CD4-positive, alpha-beta T cell treated with Interleukin-17A for 4 hours (primary cell): ENCODE measurements at regions not wholly inside any gene's neighbourhood (a gene's known extent, or its start where the extent isn't known, plus 50 kb on each side); places are given as distances from the start of the nearest gene placed in this dataset.
"Not testable (repeated sequence)": the region's sequence is repeated elsewhere in the genome, so short reads cannot be mapped to it uniquely, and the experiment has no call there.

Source experiments
- DNase-seq: peaks from one replicate; pipeline ENCODE4 v3.0.0-alpha.2; 2020; ENCODE audit warnings: mixed read lengths

DNA sequence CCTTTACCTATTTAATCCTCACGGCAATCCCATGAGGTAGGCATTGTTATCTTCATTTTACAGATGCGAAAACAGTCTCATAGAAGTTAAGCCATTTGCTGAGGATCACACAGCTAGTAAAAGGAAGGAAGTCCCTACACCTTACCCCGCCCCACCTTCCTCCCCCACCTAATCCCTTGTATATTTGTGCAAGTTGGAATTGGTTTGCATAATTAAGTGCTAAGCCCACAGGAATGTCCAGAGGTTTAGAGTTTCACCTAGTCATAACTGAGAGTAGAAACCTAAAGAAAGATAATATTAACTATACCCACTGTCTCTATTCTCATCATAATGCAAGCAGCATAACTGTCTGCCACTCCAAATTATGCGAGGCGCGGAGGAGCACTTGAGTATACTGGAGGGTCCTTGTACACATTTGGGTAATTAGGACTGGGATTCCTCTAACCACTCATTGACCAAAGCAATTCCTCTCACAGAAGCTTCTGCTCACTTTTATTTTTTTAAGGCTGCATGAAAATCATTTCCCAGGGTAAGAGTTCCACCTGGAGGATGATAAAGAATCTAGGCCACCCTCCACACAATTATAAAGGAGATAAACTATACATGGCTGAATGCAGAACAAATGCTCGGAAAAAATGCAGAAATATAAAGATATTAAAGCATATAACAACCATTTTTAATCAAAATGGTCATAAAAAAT lies 199.9 kb downstream of the FAM181B start:
- no peak for DNase-seq

DNA sequence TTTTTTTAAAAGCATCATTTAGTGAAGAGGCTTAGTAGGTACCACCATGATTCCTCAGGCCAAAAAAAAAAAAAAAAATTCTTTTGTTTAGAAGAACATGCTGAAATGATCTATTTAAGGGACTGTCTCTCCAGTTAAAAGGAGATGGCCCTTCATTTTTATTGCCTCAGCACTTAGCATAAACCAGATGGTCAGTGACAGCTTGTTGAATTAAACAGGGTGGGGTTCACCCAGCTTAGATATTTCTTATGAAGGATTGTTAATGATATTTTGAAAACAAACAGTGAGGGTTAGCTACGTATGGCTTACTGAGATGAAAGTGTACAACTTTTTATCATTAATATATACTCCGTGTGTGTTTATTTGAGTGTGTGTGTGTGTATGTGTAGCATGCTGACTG lies 203.7 kb downstream of the FAM181B start:
- DNase-seq: no peak

DNA sequence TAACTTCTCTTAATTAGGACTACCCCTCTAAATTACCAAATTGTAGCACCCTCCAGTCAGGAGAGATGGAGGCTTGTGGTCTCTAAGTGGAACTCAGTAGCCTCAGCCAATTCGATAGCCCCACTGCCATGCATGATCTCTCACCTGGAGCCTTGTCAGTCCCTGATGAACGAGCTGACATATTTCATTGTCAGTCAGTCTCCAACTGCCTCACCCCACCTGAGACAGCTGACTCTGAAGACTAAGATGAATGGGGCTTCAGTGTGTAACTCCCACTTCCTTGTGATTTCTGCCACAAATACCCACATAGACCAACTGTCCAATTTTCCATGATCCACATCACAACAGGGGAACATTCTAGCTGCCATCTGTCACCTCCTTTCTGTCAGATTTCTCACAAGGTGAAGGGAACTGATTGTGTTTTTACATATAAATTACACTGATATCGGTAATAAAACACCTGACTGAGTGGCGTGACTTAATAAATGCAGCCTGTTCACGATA lies 206.5 kb downstream of the FAM181B start:
- DNase-seq: no peak

GRCh38 chr11:82523141-82523540 lies 210.5 kb downstream of the FAM181B start:
- no peak for DNase-seq

GRCh38 chr11:82521427-82521826 lies 212.2 kb downstream of the FAM181B start:
- DNase-seq: no peak

DNA sequence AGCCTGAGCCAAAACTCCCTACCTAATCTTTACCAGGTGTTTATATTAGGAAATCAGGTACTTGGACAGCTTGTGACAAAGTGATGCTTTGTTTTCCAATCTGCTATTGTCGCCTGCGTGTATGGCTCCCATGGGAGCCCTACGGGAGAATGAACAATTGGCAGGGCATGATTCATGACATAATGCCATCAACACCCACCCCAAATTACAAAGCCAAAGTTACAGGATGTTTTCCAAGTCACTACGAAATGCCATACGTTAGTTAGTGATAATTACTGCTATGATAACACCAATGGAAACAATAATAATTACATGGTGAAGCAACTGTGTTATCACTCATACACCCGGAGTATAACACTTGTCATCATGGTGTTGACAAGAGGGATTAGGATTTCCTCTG lies 226.4 kb downstream of the FAM181B start:
- no peak for DNase-seq

DNA sequence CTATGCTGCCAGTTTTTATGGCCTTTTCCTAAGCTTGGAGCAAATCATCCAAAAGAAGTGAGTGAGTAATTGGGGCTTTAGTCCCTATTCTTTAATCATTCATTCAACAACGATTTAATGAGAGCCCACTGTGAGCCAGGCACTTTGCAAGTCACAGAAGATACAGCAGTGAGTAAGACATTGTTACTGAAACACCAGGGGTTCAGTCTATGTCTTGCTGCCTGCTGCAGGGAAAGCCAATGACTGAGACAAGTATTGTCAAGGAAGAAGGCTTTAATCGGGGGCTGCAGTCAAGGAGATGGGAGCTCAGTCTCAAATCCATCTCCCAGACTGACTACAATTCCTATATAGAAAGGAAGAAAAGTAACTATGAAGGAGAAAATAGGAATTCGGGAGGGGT lies 228.3 kb downstream of the FAM181B start:
- no peak for DNase-seq

DNA sequence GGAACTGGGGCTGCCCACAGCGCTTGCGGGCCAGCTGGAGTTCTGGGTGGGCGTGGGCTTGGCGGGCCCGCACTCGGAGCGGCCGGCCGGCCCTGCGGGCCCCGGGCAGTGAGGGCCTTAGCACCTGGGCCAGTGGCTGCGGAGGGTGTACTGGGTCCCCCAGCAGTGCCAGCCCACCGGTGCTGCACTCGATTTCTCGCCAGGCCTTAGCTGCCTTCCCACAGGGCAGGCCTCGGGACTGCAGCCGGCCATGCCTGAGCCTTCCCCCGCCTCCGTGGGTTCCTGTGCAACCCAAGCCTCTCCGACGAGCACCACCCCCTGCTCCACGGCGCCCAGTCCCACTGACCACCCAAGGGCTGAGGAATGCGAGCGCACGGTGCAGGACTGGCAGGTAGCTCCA lies 232.5 kb downstream of the FAM181B start:
- not testable (repeated sequence) for DNase-seq

DNA sequence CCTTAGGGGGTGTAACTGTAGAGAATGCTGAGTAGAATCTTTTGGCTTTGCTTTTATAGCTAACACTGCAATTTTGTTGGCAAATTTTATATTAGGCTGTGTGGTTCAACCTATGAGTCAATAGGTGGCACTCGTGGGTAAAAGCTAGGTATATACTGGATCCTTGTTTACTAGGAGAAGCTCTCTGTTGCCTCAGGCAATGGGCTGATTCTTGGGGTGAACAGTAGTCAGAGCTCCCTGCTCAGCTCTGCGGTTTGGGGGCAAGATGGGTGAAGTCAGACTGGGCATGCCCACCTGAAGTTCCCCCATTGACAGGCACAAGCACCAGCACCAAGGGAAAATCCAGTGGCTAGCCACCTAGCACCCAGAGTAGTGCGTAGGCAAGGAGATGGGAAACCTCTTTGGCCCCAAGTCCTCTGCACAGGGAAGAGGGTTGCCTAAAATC lies 238.7 kb downstream of the FAM181B start:
- DNase-seq: no peak

GRCh38 chr11:82474876-82475275 lies 258.8 kb downstream of the FAM181B start:
- no peak for DNase-seq

DNA sequence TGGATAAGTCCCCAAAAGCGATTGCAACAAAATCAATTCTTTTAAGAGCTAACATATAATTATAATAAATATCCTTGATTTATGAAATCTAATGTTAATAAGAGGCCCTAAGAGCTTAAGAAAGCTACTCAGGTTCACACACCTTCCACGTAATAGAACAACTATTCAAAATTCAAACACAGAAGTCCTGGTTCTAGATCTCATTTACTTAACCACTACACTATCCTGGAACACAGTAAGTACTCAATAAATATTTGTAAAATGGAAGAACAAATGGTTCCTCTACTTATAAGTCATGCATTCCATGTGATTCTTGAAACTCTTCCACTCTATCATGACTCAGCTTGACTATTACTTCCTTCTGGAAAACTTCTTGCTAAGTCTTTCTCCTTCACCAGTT lies 268.2 kb downstream of the FAM181B start:
- DNase-seq: no peak

DNA sequence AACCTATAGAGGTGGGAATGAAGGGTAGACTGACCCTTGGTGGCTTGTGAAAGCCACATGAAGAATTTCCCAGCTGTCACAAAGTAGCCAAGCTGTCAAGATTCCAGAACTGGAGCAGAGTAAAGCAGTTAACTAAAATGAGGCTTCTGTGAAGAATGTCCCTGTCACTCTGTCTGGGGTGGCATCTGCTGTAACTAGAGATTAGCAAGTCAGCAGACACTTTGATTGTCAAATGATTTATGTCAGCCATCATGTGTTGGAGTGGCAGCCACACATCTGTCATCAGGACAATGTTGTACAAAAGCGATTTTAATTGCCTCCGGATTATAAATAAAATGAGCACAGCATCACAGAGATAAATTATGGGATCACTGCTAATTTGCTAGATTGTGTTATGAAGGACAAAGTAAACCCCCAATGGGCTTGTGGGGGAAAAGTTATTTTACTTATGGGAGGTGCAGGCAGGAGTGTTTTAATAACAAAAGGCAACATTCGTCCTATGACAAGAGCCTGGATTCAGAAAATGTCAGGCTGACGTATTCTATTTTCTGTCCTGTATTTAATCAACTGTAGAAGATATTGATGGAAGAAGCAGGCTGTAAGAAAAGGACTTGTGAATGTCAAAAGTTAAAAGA lies 270.9 kb downstream of the FAM181B start:
- no peak for DNase-seq

DNA sequence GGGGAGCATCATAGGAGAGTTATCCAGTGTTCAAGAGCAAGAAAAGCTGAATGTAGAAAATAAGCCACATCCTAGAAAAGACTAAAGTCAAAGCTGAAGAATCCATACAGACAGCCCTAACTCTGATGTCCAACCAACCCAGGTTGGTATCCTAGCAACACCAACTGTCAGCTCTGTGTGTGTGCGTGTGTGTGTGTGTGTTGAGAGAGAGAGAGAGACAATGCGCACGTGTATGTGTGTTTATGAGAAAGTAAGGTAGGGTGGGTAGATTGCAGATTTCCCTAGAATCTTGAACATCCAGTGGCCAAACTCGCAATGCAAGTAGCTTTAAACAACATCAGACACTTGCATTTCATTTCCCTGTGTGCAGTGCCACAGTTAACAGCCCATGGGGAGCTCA lies 274.9 kb downstream of the FAM181B start:
- DNase-seq: no peak

DNA sequence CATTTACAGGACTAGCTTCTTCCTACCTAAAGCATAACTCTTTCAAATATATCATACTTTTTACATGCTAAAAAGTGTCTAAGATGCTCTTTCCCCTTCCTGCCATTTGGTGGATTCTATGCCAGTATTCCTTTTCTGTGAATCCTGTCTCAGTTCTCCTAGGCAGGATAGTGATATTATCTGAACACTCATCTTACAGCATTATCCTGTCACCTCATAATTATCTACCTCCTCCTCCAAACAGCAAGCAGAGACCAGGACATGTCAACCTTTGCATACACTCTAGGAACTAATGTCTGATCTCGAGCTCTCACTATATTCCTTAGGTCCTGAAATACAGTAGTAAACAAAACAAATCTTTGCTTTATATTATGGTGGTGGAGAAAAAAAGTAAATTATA lies 275.5 kb downstream of the FAM181B start:
- no peak for DNase-seq

DNA sequence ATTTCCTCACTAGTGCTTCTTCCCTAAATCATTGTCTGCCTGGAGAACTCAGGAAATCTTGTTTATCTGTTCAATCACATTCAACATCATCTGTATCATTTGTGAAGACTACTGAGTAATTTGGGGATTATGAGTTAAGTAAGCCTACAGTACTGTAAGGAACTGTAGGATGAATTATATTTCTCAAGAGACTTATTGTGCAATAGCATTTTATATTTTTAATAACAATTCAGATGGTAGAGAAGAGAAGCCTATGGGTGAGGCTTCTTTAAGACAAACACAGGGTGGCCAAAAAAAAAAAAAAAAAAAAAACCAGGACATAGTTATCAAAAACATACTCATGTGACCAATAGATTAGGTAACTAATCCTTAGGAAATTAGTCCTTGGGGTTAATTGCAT lies 282.7 kb downstream of the FAM181B start:
- no peak for DNase-seq

DNA sequence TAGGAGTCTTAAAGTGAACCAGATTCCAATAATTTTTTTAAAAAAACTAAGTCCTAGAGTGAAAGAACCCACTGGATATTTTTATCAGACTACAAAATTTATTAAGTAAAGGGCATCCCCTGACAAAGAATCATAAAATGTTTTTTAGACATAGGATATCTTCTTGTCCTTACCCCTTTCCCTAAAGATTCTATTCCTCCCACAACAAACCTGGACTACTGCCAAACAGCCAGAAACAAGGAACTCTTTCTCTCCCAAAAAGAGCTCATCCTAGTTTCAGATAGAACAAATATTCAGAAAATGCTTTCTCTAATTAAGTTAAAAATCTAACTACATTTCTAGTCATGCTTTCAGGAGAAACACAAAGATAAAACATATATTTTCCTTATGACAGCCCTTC lies 327.1 kb downstream of the FAM181B start:
- no peak for DNase-seq

DNA sequence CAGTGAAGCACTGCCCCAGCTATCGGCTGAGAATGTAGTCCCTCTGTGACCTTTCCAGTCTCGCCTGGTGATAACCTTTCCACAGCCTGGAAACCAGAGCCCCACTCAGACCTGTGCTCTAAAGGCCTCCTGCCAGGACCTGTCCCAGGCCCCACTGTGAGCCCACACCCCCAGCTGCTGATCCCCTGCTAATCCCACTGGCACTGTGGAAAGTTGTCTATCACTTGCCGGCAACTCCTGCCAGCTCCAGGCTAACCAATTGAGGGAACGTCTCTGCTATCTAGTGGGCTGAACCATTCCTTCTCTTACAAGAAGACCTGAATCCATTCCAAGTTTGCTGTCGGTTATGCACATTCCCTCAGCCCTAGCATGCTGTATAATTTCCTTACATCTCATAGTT lies 328.2 kb downstream of the FAM181B start:
- DNase-seq: no peak

- DNase-seq: no peak
These were observed 328.7 kb downstream of the FAM181B start for GRCh38 chr11:82404981-82405380.

DNA sequence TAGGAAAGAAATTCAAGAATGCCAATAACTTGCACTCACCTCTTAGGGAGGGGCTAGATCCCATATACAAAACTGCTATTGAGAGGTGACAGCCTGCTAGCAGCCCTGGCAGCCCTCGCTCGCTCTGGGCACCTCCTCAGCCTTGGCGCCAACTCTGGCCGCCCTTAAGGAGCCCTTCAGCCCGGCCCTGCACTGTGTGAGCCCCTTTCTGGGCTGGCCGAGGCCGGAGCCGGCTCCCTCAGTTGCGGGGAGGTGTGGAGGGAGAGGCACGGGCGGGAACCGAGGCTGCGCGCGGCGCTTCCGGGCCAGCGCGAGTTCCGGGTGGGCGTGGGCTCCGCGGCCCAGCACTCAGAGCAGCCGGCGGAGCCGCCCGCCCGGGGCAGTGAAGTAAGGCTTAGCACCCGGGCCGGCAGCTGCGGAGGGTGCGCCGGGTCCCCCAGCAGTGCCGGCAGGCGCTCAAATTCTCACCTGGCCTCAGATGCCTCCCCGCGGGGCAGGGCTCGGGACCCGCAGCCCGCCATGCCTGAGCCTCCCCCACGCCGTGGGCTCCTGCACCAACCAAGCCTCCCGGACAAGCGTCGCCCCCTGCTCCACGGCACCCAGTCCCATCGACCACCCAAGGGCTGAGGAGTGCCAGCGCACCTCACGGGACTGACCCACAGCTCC lies 329.9 kb downstream of the FAM181B start:
- no peak for DNase-seq

DNA sequence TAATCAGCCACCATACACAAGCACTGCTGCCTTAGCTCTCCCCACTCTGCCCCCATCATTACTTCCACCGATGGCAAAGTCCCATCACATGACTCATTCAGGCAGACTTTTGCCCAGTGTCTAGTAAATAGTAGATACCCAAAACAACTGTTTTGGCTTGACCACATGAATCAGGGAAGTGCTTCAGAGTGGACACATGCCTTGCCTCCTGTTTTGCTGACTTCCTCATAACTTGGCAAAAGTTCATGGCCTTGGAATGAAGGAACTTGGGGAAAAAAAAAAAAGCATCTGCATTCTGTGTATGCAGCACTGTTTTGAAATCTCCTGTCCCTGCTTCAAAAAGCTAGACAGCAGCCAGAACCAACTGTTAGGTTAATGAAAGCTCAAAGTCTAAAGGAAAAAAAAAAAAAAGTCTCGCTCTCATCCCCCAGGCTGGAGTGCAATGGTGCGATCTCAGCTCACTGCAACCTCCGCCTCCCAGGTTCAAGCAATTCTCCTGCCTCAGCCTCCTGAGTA lies 335.3 kb downstream of the FAM181B start:
- no peak for DNase-seq

GRCh38 chr11:82396639-82397038 lies 337.0 kb downstream of the FAM181B start:
- DNase-seq: not testable (repeated sequence)

DNA sequence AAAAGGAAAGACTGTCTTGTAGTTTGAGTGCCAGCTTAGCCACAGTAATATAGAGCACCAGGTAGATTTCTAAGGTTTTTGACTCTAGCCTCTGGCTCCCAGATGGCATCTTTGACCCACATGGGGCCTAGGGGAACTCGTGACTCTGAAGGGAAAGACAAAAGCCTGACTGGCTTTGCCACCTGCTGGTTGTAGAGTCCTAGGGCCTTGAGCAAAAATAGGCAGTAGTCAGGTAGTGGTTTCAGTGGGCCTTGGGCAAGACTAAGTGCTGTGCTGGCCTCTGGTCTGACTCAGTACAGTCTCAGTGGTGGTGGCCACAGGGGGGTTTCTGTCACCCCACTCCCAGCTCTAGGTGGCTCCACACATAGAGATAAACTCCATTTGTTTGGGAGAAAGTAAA lies 349.4 kb downstream of the FAM181B start:
- no peak for DNase-seq

GRCh38 chr11:82373781-82374542 lies 359.7 kb downstream of the FAM181B start:
- DNase-seq: no peak
